HEK293T (cell line): ENCODE measurements at regions not wholly inside any gene's neighbourhood (a gene's known extent, or its start where the extent isn't known, plus 50 kb on each side); places are given as distances from the start of the nearest gene placed in this dataset.

ENCODE experiments used
- FOXK2 ChIP-seq: fragments of 450-650 bp; IDR thresholded peaks from 2 replicates; pipeline ENCODE4 v1.6.1; 2016; ENCODE audit warnings: mild to moderate bottlenecking
- FOXM1 ChIP-seq: fragments of 450-650 bp; IDR thresholded peaks from 2 replicates; pipeline ENCODE4 v1.6.1; 2017; ENCODE audit warnings: mild to moderate bottlenecking, borderline replicate concordance
- HDGF ChIP-seq: fragments of 450-650 bp; IDR thresholded peaks from 2 replicates; pipeline ENCODE4 v1.6.1; 2017; ENCODE audit warnings: antibody characterized with exemption, borderline replicate concordance
- SUZ12 ChIP-seq: fragments of 450-650 bp; IDR thresholded peaks from 2 replicates; pipeline ENCODE4 v1.6.1; 2016; ENCODE audit warnings: mild to moderate bottlenecking
- ZNF384 ChIP-seq: fragments of 450-650 bp; IDR thresholded peaks from 2 replicates; pipeline ENCODE4 v1.6.1; 2016
- TF ChIP-seq, protein P1 (sequence below): fragments of 450-650 bp; IDR thresholded peaks from 2 replicates; pipeline ENCODE4 v1.6.1; 2016

GRCh38 chr17:14595656-14596055 is 294.8 kb downstream of the HS3ST3B1 start:
- TF ChIP-seq SUZ12 (no peak), FOXM1 (no peak), ZNF384 (no peak), HDGF (no peak), FOXK2 (no peak)
- TF ChIP-seq, protein P1, sequence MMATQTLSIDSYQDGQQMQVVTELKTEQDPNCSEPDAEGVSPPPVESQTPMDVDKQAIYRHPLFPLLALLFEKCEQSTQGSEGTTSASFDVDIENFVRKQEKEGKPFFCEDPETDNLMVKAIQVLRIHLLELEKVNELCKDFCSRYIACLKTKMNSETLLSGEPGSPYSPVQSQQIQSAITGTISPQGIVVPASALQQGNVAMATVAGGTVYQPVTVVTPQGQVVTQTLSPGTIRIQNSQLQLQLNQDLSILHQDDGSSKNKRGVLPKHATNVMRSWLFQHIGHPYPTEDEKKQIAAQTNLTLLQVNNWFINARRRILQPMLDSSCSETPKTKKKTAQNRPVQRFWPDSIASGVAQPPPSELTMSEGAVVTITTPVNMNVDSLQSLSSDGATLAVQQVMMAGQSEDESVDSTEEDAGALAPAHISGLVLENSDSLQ: no peak
